Stimulated activated naive CD4-positive, alpha-beta T cell (primary cell): ENCODE measurements at regions not wholly inside any gene's neighbourhood (a gene's known extent, or its start where the extent isn't known, plus 50 kb on each side); places are given as distances from the start of the nearest gene placed in this dataset.
"Not testable (repeated sequence)": the region's sequence is repeated elsewhere in the genome, so short reads cannot be mapped to it uniquely, and the experiment has no call there.

Experiments used
- DNase-seq, 6 experiments: peaks; one replicate each; lab custom pipeline; 2025; lab: John Stamatoyannopoulos, UW

DNA sequence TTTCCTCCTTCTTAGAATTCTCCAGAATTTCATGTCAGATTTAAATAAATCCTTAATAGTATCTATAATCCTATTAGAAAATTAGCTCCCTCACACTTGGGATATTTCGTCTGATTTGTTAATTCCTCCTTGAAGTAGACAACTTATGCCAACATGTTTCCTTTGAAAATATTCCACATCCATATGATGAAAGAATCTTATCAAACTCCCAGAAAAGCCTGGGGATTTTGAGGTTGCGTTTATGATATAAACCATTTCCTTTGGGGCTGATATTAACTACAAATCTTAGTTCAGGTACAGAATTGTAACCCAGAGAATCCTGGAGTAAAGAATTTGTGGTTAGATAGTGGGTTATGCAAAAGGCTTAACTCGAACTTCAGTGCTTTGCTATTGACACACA, 2373.8 kb upstream of the ACO1 start:
- DNase-seq, result no peak

DNA sequence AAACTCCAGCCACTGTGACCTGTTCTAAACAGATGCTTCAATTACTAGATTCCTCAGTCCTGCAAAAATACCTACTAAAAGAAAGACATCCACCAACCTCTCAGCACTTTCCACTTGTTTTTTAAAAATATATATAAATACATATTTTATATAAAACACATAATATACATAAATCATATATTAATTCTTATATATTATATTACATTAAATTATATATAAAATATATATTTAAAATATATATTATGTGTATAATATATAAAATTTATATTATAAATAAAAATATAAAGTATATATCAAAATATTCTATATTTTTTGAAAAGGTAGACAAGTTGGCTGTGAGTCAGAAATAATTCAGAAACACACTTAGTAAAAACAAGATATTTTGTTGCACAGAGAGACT, 2371.8 kb upstream of the ACO1 start:
- no peak for DNase-seq

DNA sequence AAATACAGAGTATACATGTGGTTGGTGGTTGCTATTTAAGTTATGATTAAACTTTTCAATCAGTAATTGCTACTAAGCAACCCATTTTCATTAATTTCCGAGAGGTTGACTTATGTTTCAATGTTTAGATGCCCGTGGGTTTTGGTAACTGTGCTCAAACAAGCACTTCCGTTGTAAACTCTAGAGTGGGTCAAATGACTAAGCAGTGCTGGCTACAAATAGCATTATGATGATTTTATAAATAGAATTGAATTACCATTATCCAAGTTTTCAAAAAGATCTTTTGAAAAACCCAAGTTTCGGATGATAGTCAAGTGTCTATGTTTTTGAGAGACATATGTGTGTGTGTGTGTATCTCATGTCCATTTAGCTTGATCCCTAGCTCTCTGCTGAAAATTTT, 2369.4 kb upstream of the ACO1 start:
- no peak for DNase-seq

DNA sequence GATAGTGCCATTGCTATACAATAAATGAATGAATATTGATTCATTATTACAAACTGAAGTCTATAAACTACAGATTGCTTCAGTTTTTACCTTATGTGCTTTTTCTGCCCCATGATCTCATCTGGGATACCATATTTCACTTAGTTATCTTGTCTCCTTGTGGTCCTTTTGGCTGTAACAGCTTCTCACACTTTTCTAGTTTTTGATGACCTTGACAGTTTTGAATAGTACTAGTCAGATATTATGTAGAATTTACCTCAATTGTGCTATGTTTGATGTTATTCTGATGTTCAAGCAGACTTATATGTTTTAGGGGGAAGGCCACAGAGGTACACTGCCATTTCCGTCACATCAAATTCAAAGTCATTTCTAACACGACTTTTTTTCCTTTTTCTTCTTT, 2364.3 kb upstream of the ACO1 start:
- no peak for DNase-seq

DNA sequence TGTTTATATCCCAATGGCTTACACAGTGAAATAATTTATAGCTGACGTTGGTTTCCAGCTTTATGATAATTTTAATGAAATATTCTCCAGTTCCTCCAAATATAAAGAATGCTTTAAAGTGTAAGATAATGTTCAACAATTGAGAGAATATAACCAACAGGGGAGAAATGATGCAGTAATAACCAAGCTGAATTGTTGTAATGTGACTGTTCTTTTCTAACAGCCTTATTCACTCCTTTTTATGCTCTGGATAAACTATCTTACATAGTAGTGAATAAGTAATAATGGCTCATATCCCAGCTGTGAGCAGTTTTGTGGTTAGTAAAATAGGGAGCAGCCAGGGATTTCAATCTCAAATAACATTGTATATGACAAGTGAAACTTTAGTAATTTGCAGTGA, 2348.7 kb upstream of the ACO1 start:
- DNase-seq, result no peak

DNA sequence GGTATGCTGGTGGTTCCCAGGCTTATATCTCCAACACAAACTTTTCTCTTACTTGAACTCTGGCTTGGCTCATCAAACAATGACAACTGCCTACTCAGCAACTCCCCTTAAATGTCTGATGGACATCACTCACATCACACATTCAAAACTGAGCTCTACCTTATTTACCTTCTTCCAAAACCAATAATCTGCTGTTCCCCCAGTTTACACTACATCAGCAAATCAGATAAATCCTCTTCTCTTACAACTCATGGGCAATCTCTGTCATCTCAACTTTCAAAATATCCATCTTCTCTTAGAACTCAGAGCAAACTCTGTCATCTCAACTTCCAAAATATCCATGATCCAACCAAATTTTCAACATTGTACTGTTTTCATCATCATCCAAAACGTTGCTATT, 2347.9 kb upstream of the ACO1 start:
- no peak for DNase-seq

DNA sequence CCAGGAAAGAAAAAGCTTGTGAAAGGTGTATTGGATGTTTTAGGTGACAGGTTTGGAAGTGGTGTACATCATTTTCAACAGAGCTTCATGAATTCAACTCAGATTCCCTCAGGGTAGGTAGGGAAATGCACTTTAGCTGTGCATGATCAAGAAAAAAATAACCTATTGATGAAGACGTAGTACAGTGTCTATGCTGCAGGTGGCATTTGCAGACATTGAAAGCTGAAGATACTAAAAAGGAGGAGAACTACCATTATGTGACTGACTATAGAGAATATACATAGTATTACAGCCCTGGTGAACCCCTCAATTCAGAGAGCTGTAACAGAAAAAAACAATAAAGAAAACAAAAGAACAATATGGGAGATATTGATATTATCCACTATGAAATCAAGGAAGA, 2344.7 kb upstream of the ACO1 start:
- no peak for DNase-seq

DNA sequence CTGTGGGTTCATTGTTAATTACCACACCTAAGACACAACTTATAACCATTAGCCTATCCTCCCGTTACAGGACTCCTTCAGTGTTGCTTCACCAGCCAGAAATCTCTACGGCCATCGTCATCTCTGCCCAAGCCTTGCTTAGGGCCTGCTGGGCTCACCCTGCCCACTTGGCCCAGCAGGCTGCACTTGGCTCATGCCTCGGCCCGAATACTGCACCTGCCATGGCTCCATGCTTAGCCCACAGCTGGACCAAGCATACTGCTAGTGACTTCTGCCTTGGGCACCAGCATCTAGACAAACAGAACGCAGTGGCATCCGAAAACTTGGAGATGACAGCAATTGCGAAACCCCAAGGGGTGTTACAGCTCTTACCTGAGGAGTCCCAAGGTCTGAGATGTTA, 2336.0 kb upstream of the ACO1 start:
- no peak for DNase-seq

DNA sequence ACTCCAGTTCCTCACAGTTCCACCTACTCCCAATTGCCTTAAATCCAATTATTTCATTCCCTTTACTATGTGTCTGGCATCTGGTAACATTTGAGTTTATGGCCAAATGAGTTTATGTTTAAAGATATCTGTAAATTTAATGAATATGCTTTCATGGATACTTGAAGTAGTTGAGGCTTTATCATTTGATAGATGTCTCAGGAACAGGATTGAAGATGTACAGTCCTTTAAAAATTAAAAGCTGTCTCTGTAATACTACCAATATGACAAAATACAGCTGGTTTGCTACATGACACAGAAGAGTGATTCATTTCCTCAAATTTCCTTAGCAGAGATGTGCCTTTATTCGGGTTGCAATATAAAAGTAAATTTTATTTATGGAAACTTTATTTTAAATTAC, 2326.0 kb upstream of the ACO1 start:
- DNase-seq, result no peak

DNA sequence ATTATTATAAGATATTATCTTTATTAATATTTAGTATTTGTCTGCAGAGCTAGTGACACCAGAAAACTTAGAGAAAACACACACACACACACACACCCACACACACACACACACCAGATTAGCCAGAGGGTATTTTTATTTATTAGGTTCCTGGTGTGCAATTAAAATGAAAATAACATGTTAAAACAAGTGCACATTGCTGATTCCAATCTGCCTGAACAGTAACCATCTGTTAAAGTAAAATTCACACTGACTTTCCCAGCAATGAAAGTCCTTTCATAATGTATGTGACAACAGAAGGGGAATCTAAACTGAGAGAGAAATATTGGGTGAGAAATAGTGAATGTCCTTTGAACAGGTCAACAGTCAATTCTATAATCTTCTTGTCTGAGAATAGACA, 2323.5 kb upstream of the ACO1 start:
- no peak for DNase-seq

DNA sequence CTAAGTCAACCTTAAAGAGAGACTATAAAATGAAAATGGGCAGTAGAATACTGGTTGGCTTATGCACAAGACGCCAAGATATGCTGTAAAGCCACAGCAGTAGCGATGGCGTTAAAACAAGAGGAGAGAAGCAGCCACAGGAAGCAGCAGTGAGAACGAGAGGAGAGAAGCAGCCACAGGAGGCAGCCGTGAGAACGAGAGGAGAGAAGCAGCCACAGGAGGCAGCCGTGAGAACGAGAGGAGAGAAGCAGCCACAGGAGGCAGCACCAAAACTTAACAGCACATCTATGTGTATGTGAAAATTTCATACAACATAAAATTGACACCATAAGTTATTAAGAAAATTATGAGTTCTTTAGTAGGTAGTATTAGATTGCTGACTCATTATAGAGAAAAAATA, 2318.6 kb upstream of the ACO1 start:
- no peak for DNase-seq

DNA sequence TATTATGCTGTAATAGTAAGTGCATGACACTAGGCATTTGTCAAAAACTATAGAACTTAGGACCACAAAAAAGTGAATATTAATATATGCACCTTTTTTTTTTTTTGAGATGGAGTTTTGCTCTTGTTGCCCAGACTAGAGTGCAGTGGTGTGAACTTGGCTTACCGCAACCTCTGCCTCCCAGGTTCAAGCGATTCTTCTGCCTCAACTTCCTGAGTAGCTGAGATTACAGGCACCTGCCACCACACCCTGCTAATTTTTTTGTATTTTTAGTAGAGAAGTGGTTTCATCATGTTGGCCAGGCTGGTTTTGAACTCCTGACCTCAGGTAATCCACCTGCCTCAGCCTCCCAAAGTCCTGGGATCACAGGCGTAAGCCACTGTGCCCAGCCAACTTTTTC, 2315.2 kb upstream of the ACO1 start:
- not testable (repeated sequence) for DNase-seq

DNA sequence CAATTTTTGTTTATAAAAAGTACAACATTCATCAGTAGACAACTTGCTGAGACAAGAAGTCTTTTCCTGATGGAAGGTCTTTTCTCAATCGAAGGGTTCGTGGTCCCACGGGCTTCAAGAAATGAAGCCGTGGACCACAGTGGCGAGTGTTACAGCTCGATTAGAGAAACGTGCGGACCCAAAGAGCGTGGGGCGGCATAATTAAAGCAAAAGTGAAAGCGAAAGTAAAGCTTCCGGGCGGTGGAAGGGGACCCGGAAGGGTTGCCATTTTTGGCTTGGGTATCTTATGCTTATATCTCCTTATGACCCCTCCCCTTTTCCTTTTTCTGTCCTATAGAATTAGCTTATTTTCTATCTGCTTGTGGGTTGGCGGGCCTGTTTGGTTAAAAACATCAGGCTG, 2309.4 kb upstream of the ACO1 start:
- no peak for DNase-seq

DNA sequence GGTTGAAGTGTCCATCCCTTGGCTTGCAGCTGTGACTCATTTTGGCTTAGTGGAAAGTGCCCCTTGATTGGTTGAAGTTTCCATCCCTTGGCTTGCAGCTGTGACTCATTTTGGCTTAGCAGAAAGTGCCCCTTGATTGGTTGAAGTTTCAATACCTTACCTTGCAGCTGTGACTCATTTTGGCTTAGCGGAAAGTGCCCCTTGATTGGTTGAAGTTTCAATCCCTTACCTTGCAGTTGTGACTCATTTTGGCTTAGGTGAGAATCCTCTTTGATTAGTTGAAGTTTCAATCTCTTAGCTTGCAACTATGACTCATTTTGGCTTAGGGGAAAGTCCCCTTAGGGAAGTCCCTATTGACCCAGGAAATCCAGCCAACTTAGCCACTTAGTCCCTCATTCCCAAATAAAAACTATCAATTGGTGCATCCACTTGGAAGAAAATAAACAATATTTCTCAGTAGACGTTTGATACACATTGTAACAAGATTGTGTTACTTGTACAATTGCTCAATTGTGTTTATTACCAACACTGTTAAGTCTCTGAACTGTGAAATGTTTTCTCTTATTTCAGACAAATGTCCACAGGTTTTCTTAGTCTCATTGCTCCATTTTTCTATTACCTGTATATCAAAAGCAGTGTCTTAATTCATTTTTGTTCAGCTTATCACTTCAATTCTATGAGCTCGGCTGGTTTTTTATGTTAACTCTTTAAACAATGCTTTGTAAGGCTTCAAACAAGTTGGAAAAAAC, 2308.8 kb upstream of the ACO1 start:
- no peak for DNase-seq

DNA sequence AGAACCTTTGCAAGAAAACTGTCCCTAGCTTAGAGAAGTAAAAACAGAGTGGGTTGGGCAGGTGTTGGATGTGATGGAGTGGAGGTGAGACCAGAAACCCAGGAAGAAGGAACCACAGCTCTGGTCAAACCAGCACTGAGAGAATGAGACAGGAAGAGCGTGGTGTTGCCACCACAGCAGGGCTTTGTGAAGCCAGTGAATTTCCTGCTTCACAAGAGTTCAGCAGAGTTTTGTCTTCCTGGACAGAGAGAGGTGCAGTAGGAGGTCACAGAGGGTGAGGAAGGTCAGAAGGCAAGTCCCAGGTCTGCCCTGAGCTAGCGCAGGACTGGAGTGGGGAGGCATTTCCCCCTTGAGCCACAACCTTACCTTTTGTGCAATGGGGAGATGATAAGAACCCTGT, 2306.2 kb upstream of the ACO1 start:
- DNase-seq, result no peak

DNA sequence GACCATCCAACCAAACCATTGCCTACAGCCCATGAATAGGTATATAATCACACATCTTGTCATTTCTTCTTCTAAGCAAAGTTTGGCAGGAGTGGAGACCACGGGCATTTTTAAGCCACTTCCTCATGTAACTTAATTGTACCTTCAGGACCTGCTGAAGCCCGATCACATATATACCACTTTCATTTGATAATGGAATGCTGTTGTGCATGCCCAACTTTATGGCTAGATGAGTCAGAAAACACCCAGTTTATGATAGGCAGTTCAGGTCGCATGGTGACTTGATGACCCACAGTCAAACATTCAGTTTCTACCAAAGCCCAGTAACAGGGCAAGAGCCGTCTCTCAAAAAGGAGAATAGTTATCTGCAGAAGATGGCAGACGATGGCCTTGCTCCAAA, 2295.0 kb upstream of the ACO1 start:
- no peak for DNase-seq

DNA sequence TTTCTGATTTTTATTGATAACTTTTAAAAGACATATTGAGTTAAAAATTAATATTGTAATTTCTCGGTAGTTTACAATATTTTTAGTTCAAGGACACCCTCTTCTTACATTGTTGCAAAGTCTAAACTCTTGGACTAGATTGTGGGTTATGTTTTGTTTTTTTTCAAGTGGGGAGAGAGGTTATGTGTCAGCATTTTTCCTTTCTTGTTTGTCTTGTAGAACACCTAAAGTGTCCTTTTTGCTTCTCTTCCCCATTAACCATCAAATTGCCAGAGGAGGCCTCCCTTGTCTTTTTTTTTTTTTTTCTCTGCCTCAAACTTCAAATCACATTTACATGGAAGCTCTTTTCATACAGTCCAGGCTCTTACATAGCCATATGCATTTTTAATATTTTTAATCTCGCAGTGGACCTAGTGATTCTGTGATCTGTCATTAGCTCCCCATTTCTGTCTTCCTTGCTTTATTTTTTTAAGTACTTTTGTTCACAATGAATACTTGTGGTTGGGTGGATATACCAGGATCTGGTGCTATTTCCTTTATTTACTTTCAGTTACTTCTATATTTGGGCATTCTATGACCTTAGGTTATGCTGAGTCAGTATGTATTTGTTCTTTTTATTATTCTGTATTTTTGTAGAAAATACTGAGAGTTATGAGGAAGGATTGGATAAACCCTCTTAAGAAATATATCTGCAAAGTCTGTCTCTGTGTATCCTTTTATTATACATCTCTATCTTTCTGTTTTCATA, 2280.6 kb upstream of the ACO1 start:
- DNase-seq, result no peak

DNA sequence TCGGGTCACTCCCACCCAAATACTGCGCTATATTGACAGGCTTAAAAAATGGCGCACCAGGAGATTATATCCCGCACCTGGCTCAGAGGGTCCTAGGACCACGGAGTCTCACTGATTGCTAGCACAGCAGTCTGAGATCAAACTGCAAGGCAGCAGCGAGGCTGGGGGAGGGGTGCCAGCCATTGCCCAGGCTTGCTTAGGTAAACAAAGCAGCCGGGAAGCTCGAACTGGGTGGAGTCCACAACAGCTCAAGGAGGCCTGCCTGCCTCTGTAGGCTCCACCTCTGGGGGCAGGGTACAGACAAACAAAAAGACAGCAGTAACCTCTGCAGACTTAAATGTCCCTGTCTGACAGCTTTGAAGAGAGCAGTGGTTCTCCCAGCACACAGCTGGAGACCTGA, 2277.3 kb upstream of the ACO1 start:
- not testable (repeated sequence) for DNase-seq

DNA sequence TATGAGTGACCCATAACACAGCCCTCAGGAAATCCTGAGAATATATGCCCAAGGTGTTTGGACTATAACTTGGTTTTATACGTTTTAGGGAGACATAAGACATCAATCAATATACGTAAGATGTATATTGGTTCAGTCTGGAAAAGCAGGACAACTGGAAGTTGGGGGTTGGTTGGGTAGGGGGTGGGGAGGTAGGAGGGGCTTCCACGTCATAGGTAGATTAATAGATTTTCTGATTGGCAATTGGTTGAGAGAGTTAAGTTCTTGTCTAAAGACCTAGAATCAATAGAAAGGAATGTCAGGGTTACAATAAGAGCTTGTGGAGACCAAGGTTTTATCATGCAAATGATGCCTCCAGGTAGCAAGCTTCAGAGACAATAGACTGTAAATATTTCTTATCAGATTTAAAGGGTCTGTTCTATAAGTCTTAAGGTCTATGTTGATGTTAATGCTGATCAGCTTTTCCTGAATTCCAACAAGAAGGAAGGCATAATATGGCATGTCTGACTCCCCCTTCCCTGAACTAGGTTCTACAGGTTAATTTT, 2267.7 kb upstream of the ACO1 start:
- DNase-seq, result no peak

DNA sequence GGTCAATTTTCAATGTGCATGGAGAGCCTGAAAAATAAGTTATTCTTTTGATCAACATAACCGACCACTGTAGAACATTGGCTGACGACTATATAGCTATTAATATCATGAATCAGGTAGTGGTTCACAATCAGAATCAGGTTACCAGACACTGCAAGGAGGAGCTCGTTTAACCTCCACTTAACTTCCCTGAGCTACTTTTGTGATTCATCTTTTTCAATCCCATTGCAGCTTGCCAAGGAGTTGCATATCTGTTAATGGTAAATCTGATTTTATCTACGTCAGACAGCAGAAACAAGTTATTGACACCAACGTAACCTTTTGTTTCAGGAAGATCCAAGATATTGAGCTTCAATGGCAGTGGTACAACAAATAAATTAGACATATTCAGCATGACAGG, 2263.8 kb upstream of the ACO1 start:
- DNase-seq, result no peak

DNA sequence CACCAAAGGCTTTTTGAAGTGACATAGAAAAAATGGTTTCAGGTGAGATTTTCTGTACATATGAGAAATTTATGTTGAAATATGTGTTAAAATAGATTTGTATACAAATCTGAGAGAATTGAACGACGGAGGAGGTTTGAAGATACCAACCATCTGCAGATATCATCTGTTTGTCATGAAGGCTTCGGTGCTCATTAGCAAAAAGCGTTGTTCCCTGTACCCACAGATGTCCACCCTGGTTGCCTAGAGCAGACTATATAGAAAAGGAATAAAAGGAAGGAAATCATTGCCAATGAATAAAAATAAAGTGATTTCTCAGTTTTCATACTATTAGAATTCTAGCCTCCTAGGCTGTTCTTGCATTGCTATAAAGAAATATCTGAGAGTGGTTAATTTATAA, 2262.8 kb upstream of the ACO1 start:
- no peak for DNase-seq

DNA sequence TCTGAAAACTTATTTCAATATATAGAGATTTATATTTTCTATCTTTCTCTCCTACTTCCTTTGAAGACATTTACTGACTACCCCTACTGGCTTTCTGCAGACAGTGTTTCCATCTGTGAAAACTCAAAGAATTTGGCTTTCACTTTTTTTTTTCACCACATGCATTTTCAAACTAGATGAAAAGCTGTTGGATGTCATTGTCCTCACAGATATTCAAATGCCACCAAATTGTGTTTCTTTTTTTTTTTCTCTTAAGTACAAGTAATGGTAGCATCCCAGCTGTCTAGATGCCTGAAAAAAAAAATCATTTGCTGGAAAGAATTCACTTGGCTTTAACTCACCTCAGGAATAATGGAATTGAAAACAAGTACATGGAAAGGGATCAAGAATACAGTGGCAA, 2258.6 kb upstream of the ACO1 start:
- DNase-seq, result no peak

DNA sequence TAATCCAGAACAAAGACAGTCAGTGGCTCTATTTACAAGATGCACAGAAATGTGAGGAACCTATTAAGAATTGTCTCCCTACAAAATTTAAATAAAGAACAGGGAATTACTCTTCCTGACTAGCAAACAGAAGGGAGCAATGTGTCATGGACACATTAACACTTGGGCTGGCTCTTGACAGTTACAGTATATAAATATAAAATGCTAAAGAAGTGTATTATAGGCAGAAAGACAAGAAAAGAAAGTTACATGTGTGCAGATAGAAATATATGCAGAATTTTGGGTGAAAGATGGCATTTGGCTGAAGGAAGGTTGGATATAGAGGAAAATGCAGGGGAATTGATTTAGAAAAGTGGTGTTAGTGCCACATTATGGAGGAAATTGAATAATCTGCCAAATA, 2257.1 kb upstream of the ACO1 start:
- no peak for DNase-seq

DNA sequence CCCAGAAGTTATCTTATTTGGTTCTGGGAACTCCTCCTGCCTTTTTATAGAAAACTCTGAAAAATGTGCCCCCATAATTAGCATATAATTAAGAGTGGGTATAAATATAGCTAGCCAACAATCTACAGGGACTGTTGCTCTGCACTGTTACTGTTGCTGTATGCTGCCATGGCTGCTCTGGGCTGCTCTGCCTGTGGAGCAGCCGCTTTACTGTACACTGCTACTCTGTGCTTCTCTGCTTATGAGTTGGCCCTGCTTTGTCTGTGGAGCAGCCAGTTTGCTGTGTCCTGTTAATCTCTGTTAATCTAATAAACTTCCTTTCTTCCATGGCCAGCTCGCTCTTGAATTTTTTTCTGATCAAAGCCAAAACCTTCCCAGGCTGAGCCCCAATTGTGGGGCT, 2244.0 kb upstream of the ACO1 start:
- DNase-seq, result no peak
